ENCODE measurements at regions not wholly inside any gene's neighbourhood (a gene's known extent, or its start where the extent isn't known, plus 50 kb on each side); places are given as distances from the start of the nearest gene placed in this dataset.

GRCh38 chr2:188797371-188797770 lies 176.8 kb upstream of the COL3A1 start:
- 80% methylated on average over 4 of the region's 4 CpGs for WGBS, 2 donors
- Histone ChIP-seq H3K36me3 (no peaks in the 10 kb centered on the region), H3K9me3 (no peaks in the 10 kb centered on the region), H3K27ac (no peak overlapping the region), H3K4me3 (no peak overlapping the region), H3K27me3 (no peaks in the 10 kb centered on the region), H3K4me1 (peaks cover 0 to 4% (median 0%) of the 10 kb centered on the region in 3 donors)
- TF ChIP-seq POLR2A (IDR thresholded peaks at IDR 0.05) (no peak), CTCF (IDR thresholded peaks at IDR 0.05) (no peak)
- DNase-seq = no peak
- intact Hi-C loops (cut with DNase I) = no loop called here

- WGBS, 2 donors = 39 to 41% methylated on average over 4 of the region's 4 CpGs
- no peak for TF ChIP-seq POLR2A (IDR thresholded peaks at IDR 0.05)
- no peak for TF ChIP-seq CTCF (IDR thresholded peaks at IDR 0.05)
- no peak overlapping the region for H3K4me3 ChIP-seq
- DNase-seq = no peak
- no peaks in the 10 kb centered on the region for H3K27me3 ChIP-seq
- intact Hi-C loops (cut with DNase I) = no loop called here
- peaks cover 0 to 8% (median 0%) of the 10 kb centered on the region in 3 donors for H3K9me3 ChIP-seq
- peaks cover 0 to 4% (median 0%) of the 10 kb centered on the region in 3 donors for H3K4me1 ChIP-seq
- H3K27ac ChIP-seq = no peak overlapping the region
- no peaks in the 10 kb centered on the region for H3K36me3 ChIP-seq
Observed at GRCh38 chr2:188798159-188798558, 176.0 kb upstream of the COL3A1 start.

GRCh38 chr2:188805219-188805618 lies 169.0 kb upstream of the COL3A1 start:
- intact Hi-C loops (cut with DNase I) = no loop called here
- no peak overlapping the region for H3K4me3 ChIP-seq
- H3K4me1 ChIP-seq = no peaks in the 10 kb centered on the region
- H3K27ac ChIP-seq = no peak overlapping the region
- 62 to 72% methylated on average over 4 of the region's 4 CpGs for WGBS, 2 donors
- H3K36me3 ChIP-seq = no peaks in the 10 kb centered on the region
- H3K9me3 ChIP-seq = peaks cover 0 to 14% (median 0%) of the 10 kb centered on the region in 3 donors
- TF ChIP-seq POLR2A (IDR thresholded peaks at IDR 0.05) = no peak
- H3K27me3 ChIP-seq = no peaks in the 10 kb centered on the region
- DNase-seq = no peak

GRCh38 chr2:188808947-188809355 lies 165.2 kb upstream of the COL3A1 start:
- TF ChIP-seq POLR2A (IDR thresholded peaks at IDR 0.05) (no peak), CTCF (IDR thresholded peaks at IDR 0.05) (no peak)
- Histone ChIP-seq H3K36me3 (no peaks in the 10 kb centered on the region), H3K9me3 (no peaks in the 10 kb centered on the region), H3K4me1 (no peaks in the 10 kb centered on the region), H3K4me3 (no peak overlapping the region), H3K27ac (no peak overlapping the region), H3K27me3 (no peaks in the 10 kb centered on the region)
- no peak for DNase-seq
- intact Hi-C loops (cut with DNase I) = no loop called here

GRCh38 chr2:188810586-188810985 lies 163.6 kb upstream of the COL3A1 start:
- Histone ChIP-seq H3K4me1 (no peaks in the 10 kb centered on the region), H3K4me3 (no peak overlapping the region), H3K9me3 (no peaks in the 10 kb centered on the region), H3K27me3 (no peaks in the 10 kb centered on the region), H3K27ac (no peak overlapping the region), H3K36me3 (no peaks in the 10 kb centered on the region)
- intact Hi-C loops (cut with DNase I) = no loop called here
- 79 to 80% methylated on average over 2 of the region's 2 CpGs for WGBS, 2 donors
- DNase-seq = no peak
- TF ChIP-seq POLR2A (IDR thresholded peaks at IDR 0.05) = no peak
- no peak for TF ChIP-seq CTCF (IDR thresholded peaks at IDR 0.05)

GRCh38 chr2:188811522-188811921 lies 162.7 kb upstream of the COL3A1 start:
- DNase-seq = no peak
- H3K9me3 ChIP-seq = no peaks in the 10 kb centered on the region
- H3K4me1 ChIP-seq = no peaks in the 10 kb centered on the region
- no peak overlapping the region for H3K27ac ChIP-seq
- H3K36me3 ChIP-seq = no peaks in the 10 kb centered on the region
- intact Hi-C loops (cut with DNase I) = no loop called here
- WGBS, 2 donors = 20 to 27% methylated on average over 1 of the region's 1 CpG
- no peaks in the 10 kb centered on the region for H3K27me3 ChIP-seq
- TF ChIP-seq POLR2A (IDR thresholded peaks at IDR 0.05) = no peak
- no peak for TF ChIP-seq CTCF (IDR thresholded peaks at IDR 0.05)
- no peak overlapping the region for H3K4me3 ChIP-seq
